ENCODE measurements at regions not wholly inside any gene's neighbourhood (a gene's known extent, or its start where the extent isn't known, plus 50 kb on each side); places are given as distances from the start of the nearest gene placed in this dataset.

DNA sequence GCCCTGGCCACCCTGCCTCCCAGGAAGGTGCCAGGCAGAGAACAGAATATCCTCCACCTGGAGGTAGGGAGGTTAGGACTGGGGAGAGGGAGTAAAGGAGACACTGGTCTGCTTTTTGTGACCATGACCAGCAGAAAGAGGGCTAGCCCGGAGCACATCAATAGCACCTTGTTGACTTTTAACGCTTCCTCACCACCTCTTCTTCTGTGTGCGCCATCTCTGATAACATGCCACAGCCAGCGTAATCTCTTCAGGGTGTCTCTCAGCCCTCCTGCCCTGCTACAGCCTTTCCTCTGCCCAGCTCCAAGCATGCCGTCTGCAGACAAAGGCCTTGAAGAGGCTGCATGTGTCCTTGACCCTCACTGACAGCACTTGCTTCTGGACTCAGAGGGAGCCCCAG is 50.9 kb upstream of the GJA5 start:
- DNase-seq: no peak

DNA sequence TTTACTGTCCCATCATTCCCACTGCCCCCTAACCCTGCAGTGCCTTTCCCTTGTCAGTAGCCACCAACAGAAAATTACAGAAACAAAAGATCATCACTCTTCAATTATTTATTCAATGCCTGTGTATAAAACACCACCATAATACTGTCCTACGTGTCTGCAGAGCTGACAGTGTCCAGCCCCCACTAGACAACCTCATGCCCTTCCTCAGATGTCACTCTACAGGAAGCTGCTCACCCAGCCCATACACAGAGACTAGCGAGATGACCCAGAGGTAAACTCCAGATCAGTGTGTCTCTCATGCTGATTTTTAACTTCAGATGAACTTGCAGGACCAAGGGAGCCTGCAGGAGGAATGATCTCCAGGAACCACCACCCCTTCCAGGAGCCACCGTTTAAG is 51.3 kb upstream of the GJA5 start:
- no peak for DNase-seq

DNA sequence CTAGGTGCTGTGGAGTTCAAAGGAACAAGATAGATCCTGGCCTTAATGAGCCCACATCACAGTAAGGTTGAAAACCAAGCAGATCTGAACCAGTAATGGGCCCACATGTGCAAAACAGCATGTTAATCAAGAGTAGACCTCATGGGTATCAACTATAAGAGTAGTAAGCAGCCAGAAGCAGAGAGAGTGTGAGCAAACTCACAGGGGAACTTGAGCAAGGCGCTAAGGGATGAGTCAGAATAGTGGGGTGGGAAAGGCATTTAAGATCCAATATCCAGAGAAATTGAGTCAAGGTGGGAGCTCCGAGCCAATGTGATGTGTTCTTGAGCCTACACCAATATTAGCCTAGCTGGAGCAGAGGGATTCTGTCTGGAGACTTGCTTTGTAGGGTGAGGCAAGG is 52.4 kb upstream of the GJA5 start:
- DNase-seq: no peak

DNA sequence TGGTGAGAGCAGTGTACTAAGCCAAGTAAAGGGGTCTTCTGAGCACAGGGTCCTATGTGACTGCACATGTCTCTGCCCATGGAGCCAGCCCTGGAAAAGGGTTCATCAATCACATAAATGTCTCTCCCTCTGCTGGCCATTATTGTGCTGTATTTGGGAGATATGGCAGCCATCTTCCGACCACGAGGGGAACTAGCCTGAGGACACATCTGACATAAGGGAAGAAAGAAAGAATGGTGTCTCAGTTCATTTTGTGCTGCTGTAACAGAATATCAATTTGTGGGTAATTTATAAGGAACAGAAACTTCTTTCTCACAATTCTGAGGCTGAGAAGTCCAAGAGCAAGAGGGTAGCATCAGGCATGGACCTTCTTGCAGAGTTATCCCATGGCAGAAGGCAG is 55.1 kb upstream of the GJA5 start:
- DNase-seq: no peak

DNA sequence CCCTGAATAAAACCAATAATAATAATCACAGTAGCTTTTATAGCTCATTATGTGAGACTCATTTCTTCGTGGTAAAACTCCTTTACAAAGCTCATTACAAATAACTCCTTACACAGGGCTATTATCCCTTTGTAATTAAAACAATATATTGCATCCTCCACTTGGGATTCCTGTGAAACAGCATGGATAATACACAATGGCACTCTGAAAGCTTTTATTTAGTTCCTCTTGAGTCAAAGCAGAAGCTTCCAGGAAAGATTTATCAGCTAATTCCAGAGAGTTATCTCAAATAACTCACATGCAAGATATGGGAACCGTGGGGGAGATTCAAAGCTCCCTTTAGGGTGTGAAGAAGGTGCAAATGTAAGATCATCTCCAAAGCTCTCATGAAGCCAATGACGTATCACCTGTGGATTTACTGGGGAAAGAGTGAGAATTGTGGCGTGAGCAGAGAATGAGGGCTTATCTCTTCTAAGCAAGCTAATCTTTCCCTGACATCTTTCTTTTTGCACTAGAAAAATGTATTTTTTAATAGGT is 60.4 kb upstream of the GJA5 start:
- no peak for DNase-seq

DNA sequence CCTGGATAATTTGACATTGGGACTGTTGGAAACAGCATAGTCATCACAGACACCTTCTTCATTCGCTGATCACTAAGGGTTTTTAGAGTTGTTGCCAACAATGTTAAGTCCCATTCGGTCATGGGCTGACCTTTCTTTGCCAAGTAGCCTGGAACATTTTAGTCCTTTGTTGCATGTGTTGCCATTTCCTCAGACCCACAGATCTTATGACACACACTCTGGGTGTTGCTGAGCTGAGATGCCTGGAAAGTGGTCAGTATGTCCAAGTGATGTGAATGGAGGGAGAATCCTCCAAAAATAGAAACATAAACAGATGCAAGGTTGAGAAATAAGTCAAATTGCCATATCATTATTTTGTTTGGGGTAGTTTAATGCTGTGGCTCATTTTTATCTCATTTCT is 61.5 kb upstream of the GJA5 start:
- DNase-seq: no peak

DNA sequence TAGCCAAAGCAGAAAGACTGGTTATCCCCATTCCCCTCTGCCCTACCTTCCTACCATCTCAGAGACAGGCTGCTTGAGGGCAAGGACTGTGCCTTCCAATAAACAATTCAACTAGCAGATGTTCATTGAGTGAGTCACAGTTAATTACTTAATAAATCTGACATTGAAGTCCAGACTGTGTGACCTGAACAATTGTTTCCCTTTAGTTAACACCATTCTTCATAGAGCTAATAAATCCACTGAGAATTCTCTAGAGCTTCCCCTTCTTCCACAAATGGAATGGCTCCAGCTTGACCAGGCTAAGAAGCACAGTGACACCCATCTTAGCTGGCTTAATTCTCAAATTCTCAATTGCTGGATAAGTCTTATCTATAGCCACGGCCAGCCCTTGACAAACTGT is 61.9 kb upstream of the GJA5 start:
- DNase-seq: no peak

DNA sequence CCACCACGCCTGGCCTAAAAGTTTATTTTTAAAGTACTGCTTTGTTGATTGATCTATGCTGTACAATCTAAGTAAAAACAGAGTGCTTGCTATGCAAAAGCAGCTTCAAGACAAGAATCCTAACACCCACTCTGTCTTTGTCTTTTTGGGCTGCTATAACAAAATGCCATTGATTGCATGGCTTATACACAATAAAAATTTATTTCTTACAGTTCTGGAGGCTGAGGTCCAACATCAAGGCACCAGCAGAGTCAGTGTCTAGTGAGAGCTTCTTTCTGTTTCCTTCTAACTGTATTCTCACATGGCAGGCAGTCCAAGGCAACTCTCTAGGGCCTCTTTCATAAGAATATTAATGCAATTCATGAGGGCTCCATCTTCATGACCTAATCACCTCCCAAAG is 63.6 kb upstream of the GJA5 start:
- DNase-seq: no peak

DNA sequence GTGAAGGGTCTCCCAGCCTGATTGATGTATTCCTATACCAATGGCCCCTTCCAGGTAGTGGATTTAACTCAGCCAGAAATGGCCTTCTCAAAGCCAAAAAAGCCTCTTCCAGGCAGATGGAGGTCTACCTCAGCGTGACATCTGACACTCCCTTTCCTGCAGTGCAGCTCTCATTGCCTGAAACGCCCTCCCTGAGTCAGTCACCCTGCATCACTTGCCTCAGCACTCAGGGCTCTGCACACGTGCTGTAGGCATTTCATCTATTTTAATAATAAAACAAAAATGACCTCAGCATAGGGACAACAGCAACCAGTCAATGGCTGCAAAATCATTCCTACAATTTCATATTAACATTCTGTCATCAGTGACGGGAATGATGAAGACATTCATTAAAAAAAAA is 64.4 kb upstream of the GJA5 start:
- no peak for DNase-seq

DNA sequence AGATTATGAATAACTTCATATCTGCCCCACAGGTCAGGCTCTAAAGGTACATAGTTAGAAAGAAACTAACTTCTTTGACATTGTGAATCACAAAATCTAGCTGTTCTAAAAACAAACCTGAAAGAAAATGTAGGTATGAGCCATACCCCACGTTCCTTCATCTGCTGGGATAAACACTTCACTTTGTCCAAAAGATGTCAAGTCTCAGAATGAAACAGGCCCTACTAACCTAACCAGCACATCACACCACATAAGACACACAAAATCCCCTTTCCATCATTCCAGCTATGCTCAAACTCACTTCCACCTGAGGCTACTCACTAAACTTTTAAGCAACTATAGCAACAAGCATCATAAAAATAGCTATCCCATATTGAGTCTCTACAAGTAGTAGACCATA is 65.2 kb upstream of the GJA5 start:
- DNase-seq: no peak

DNA sequence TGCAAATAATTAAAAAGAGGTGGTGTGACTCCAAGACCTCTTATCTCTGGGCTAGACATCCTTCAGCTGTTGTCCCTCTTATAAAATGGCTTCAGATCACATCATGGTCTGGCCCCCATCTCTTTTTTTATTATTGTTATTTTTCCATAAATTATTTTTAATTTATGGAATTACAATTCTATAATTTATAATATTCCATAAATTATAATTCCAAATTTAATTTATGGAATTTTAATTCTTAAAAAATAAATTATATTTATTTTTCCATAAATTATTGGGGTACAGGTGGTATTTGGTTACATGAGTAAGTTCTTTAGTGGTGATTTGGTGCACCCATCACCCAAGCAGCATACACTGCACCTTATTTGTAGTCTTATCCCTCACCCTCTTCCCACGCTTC is 65.9 kb upstream of the GJA5 start:
- no peak for DNase-seq

DNA sequence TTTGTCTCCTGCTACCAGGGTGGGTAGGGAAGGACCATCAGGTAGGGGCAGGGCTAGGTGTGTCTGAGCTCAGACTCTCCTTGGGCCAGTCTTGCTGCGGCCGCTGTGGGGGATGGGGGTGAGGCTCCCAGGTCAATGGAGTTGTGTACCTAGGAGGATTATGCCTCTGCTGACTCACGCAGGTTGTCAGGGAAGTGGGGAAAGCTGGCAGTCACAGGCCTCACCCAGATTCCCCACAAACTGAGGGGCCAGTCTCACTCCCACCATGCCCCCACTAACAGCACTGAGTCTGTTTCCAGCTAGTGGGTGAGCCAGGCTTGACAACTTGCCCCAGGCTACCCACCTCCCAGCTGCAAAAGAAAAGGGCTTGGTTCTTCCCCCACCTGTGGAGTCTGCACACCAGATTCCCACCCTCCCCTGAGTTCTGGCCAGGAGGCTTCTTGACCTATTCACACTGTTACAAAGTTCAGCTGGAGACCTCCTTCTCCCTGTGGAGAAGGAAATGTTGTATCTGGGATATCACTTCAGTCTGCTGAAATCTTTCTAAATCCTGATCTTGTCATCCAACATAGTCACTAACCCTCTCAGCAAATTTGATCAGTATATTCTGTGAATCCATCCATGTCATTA is 69.2 kb upstream of the GJA8 start:
- no peak for DNase-seq

DNA sequence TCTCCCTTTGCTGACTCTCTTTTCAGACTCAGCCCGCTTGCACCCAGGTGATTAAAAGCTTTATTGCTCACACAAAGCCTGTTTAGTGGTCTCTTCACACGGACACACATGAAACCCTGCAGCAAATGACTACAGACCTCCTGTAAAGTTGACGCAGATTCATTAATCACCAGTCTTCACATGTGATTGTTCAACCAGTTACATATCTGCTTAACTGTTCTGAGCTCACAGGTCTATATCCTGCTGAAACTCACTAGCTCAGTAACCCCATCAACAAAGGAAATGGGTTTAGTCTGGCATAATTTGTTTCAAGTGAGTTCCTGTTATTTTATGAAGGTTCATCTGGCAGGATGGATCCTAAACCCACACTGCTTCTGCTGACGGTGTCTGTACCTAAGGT is 68.4 kb upstream of the GJA8 start:
- DNase-seq: no peak

DNA sequence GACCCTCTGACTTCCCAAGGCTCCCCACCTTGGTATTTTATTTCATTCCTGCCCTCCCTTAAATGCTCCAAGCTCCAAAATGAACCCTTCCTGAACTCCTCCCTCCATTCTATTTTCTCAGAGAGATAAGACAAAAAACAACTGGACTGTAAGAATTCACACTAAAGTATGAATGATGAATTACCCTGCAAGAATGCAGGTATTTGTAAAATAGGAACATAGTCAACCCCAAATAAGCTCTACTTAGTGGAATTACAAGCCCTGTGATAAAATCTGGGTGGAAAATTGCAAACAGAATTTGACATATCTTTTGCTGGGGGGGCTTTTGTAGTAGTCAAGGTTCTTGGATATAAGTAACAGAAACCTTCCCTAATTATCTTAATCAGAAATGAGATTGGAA is 67.8 kb upstream of the GJA8 start:
- no peak for DNase-seq

DNA sequence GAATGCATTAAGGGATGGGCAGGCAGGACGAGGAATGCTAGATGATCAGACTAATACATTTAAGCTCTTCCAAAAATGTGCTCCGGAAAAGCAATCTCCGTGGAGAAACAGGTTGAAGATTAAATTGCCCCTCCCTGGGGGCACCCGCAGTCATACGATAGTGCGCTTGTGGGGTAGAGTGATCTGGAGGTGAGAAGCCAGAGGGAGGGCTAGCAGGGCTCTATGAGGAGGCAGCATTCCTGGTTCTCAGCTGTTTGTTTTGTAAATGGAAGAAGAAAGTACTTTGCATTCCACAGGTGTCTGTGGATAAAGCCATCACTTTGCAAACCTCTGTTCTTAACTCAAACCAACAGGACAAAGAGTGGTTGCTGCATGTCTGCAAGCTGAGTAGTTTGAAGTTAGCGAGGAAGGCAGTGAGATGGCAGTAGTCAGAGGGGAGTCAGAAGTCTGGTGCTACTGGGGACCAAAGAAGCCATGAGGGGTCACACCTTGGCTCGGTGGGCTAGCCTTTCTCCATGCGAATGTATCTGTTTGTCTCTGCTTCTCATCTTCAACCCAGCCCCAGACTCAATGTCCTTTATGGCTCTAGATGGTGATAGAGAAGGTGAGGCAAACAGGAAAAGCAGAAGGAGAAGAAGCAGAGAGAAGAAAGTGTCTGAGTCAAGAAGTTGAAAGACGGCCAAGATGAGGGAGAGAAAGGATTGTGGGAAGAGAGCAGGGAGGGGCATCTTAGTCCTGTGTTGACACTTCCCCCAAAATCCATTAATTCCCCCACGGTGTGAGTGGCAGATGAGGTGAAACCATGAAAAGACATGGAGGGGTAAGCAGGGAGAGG is 65.2 kb upstream of the GJA8 start:
- DNase-seq: no peak

DNA sequence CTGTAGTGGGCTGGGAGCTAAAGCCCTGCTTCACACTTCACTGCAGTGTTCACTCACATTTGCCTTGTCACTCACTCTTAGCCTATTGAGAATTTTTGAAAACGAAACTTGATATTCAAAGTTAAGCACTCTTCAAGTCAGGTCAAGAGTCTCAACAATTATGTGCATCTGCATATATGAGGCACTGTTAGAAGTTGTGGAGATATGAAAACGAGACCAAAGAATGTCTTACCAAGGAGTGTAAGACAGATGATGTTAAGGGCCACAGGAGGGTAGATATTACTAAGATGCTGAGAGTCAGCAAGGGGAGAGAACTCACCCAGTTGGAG is 64.7 kb upstream of the GJA8 start:
- DNase-seq: no peak

DNA sequence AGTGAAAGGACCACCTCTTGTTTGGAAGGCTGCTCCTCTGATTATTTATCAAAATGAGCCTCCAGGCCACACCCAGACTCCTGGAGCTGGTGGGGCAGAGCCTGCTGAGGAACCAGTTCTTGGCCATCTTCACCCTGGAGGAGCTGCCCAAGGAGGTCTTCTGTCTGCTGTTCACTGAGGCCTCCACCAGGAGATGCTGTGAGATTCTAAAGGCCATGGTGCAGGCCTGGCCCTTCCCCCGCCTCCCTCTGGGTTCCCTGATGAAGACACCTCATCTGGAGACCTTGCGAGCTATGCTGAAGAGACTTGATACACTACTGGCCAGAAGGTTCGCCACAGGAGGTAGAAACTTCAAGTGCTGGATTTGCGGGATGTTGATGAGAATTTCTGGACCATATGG is 61.7 kb upstream of the GJA8 start:
- DNase-seq: peak; percentile 6

DNA sequence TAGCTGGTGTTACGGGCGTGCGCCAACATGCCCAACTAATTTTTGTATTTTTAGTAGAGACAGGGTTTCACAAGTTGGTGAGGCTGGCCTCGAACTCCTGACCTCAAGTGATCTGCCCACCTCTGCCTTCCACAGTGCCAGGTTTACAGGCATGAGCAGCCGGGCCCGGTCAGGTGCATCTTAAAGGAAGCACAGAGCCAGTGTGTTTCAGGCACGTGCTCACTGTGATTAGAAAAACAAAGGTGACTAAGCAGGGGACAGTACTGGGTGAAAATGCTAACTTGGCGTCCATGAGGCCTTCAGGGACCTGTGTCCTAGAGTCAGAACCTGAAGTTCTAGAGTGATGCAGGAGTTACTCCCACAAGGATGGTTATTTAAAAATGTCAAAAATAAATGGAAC is 60.0 kb upstream of the GJA8 start:
- no peak for DNase-seq

DNA sequence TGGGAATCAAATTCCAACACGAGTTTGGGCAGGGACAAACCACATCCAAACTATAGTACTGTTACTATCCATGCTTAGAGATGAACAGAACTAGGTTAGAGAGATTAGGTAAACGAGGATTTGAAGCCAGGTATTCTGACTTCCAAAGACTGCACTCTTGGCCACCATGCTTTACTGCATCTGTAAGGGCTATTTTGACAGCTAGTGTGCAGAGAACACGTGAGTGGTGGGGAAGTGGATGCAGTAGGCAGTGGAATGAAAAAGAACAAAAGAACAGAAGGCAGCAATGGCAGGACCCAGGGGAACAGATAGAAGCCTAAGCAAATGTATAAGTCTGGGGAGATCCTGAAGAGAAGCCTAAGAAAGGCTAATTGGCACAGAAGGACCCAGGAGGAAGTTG is 59.1 kb upstream of the GJA8 start:
- DNase-seq: no peak

DNA sequence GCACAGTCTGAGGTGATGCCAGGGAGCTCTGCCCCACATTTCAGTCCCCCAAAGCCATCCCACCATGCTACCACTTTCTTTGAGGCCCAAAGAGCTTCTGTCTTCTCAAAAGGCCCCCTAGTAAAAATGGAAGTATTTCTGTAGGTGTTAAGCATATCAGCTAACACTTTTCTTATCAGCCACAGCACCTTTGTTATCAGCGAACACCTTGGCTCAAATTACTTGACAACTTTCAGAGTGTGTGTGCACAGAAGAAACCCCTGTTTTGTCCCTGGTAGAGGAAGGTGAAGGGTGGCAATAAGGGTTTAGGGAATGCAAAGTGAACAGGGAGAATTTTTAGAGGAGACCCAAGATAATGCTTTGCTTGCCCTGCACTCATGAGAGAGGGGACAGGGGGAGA is 54.8 kb upstream of the GJA8 start:
- no peak for DNase-seq

DNA sequence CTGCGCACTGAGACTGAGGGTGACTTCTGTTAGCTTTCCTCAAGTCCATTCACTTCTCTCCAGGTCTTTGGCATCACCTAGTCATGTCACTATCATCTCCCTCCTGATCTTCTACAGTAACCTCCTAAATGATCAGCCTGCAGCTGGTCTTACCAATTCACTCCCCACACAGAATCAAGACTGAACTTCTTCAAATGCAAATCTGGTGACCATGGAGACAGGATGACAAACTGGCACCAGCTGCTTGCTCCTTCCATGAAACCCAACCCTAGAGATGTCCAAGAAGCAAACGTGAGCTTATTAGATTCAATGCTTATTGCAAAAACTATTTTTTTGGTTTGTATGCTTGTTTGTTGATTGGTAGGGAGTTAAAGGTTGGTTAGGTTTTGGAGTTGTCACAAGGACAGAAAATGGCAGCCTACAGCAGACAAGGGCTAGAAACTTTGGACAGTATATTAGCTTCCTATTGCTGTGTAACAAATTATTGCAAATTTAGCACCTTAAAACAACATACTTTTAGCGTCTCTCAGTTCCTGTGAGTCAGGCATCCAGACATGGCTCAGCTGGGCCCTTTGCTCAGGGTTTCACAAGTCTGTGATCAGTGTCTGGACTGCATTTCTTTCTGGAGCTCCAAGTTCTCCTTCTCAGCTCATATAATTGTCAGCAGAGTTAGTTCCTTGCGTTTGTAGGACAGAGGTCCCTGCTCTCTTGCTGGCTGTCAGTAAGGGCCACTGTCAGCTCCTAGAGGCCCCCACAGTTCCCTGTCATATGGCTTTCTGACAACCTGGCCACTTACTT is 53.3 kb upstream of the GJA8 start:
- peak; percentile 61 for DNase-seq

DNA sequence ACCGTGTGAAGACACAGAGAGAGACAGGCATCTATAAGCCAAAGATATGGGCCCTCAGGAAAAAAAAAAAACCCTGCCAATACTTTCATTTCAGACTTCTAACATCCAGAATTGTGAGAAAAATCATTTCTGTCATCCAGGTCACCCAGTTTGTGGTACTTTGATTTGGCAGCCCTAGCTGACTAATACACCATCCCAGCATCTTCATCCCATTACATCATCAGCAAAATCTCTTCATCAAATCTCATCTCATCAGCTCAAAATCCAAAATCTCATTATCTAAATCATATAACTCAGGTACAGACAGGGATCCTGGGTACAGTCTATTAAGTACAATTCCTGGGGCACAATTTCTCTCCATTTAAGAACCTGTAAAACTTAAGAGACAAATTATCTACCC is 51.9 kb upstream of the GJA8 start:
- DNase-seq: no peak

DNA sequence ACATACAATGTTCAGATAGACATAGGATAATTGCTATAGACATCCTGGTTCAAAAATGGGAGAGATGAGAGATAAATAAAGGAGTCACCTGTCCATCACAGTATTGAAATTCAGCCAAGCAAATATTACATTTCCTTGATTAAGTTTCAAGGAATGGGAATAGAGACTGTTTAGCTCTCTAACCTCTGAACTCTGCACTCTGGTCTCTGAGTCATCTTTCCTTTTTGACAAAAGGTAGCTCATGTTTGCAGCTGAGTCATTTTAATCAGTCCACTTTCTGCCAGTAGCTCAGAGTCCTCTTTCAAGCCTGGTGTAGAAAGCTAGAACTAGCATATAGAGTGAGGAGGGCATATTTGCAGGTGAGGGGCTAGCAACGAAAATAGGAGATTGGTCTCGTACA is 51.4 kb upstream of the GJA8 start:
- peak; percentile 62 for DNase-seq

DNA sequence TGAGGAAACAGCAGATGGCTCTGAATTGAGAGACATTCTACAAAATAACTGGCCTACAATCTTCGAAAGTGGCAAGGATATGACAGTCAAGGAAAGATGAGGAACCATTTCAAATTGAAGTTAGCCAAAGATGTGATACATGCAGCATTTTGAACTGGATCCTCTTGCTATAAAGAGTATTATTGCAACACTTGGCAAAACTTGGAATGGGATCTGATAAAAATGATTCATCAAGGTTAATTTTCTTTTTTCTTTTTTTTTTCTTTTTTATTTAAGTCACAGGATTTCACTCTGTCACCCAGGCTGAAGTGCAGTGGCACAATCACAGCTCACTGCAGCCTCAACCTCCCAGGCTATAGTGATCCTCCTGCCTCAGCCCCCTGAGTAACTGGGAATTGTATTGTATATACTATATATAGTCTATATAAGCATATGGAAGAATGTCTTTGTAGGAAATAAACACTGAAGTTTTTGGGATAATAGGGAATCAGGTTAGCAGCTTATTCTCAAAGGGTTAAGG is 49.8 kb upstream of the GJA8 start:
- no peak for DNase-seq

Measured in HCEC 1CT (cell line).